SH-SY5Y (cell line): ENCODE measurements at regions not wholly inside any gene's neighbourhood (a gene's known extent, or its start where the extent isn't known, plus 50 kb on each side); places are given as distances from the start of the nearest gene placed in this dataset.

ENCODE experiments used
- GATA2 ChIP-seq: IDR thresholded peaks from 2 replicates; pipeline ENCODE4 v1.6.1; 2011; ENCODE audit warnings: mild to moderate bottlenecking, low read depth, low read length
- GATA3 ChIP-seq: IDR thresholded peaks from 2 replicates; pipeline ENCODE4 v1.6.1; 2011; ENCODE audit warnings: low read depth, mild to moderate bottlenecking, low read length, moderate library complexity

DNA sequence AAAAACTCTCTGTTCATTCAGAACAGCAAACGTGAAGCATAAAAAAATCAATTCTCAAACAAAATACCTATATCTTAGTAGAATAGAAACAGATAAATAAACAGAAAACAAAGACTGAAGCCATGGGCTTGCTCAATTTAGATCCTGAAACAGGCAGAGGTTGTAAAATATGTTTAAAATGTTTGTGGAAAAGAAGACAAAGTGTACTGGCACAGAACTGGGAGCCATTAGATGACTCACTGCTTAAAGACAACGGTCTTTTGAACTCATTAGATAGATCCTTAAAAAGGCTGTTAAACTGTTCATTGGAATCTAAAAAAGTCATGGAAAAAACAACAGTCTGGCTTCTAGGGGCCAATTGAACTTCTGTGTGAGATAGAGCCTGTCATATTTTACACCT lies 247.0 kb upstream of the NDST4 start:
- TF ChIP-seq GATA2, result no peak
- no peak for TF ChIP-seq GATA3
